DND-41 (cell line): ENCODE measurements at regions not wholly inside any gene's neighbourhood (a gene's known extent, or its start where the extent isn't known, plus 50 kb on each side); places are given as distances from the start of the nearest gene placed in this dataset.

Source experiments
- ATAC-seq: fragments of 200-7000 bp; cut with Tn5 transposase; 3 replicates; pipeline ENCODE4 v1.9.1; 2021; ENCODE audit warnings: low read depth; ENCODE audit not compliant: insufficient read depth
- DNase-seq: peaks from one replicate; pipeline ENCODE4 v3.0.0-alpha.2; 2020
- H2AFZ ChIP-seq: 2 replicates; pipeline ENCODE4 v1.6.0; 2012; ENCODE audit warnings: low read depth, low read length
- H3K27ac ChIP-seq: 2 replicates; pipeline ENCODE4 v1.5.1; 2012; ENCODE audit warnings: low read length, inconsistent platforms
- H3K27me3 ChIP-seq: fragments of 200-600 bp; sonication (generic); 2 replicates; pipeline ENCODE4 v1.6.0; 2012; ENCODE audit warnings: low read length, mild to moderate bottlenecking, inconsistent platforms; ENCODE audit not compliant: insufficient read depth, poor library complexity
- H3K36me3 ChIP-seq: 2 replicates; pipeline ENCODE4 v1.5.1; 2012; ENCODE audit warnings: low read length, inconsistent platforms; ENCODE audit not compliant: insufficient read depth
- H3K4me1 ChIP-seq: 2 replicates; pipeline ENCODE4 v1.5.1; 2012; ENCODE audit warnings: mild to moderate bottlenecking, low read length; ENCODE audit not compliant: insufficient read depth
- H3K4me2 ChIP-seq: 2 replicates; pipeline ENCODE4 v1.6.0; 2012; ENCODE audit warnings: mild to moderate bottlenecking, moderate library complexity, low read length, inconsistent platforms; ENCODE audit not compliant: insufficient read depth
- H3K4me3 ChIP-seq, 2 experiments: fragments of 200-600 bp in 1 of 2; shearing (Covaris generic) in 1 of 2; 2 replicates each; pipeline ENCODE4 v1.5.1; 2012 to 2016; ENCODE audit warnings: inconsistent platforms in 2 of 2, low read length in 2 of 2, mild to moderate bottlenecking in 2 of 2, low read depth in 1 of 2, moderate library complexity in 1 of 2
- H3K79me2 ChIP-seq: 2 replicates; pipeline ENCODE4 v1.6.0; 2012; ENCODE audit warnings: low read length, inconsistent platforms; ENCODE audit not compliant: insufficient read depth
- H3K9ac ChIP-seq: 2 replicates; pipeline ENCODE4 v1.6.0; 2012; ENCODE audit warnings: low read depth, mild to moderate bottlenecking, inconsistent platforms, low read length, moderate library complexity
- H3K9me3 ChIP-seq: 2 replicates; pipeline ENCODE4 v1.5.1; 2012; ENCODE audit warnings: low read length, moderate library complexity, mild to moderate bottlenecking, inconsistent platforms; ENCODE audit not compliant: insufficient read depth, severe bottlenecking
- H4K20me1 ChIP-seq: 2 replicates; pipeline ENCODE4 v1.6.0; 2012; ENCODE audit warnings: low read length; ENCODE audit not compliant: insufficient read depth
- EZH2 ChIP-seq: IDR thresholded peaks from 3 replicates; pipeline ENCODE4 v1.6.1; 2012; ENCODE audit warnings: borderline replicate concordance, low read depth, mild to moderate bottlenecking, moderate library complexity, low read length, inconsistent platforms; ENCODE audit not compliant: severe bottlenecking
- TF ChIP-seq, protein P1 (sequence below): IDR thresholded peaks from 2 replicates; pipeline ENCODE4 v1.5.1; 2012; ENCODE audit warnings: borderline replicate concordance, low read length, moderate library complexity, mild to moderate bottlenecking; ENCODE audit not compliant: poor library complexity, severe bottlenecking; ENCODE audit errors: extremely low read depth

DNA sequence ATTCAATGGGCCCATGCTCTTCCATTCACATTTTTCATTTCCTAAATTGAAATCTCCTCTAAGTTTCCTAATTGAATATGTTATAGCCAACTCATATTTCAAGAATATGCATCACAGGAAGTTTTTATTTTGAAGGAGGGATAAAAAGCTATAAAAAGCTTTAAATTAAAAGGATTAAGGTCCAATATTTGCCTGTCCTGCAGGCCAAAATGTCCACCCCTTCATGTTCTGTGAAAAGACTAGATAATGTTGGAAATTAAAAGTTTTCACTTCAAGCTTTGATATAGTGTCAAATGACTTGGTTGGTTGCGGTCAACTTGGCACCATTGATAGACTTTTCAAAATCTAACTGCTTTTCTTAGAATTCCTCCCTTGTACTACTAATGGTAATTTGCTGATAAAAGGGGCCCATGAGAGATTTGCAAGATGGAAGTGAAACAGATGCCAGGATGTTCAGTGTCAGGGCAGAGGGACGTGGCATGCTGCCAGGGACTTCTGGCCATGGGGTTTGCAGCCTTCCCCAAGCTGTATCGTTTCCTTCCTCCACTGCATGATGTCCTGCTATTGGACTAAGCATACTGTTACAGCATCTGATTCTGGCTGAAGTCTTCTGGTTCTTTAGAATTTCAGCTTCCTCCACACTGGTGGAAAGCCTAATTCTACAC, 547.3 kb upstream of the MIR17HG start:
- H3K27me3 ChIP-seq, result no peaks in the 10 kb centered on the region
- H3K4me1 ChIP-seq, result no peaks in the 10 kb centered on the region
- H3K4me2 ChIP-seq, result no peak overlapping the region
- no peaks in the 10 kb centered on the region for H3K36me3 ChIP-seq
- H3K27ac ChIP-seq, result no peak overlapping the region
- no peaks in the 10 kb centered on the region for H3K9me3 ChIP-seq
- no peak overlapping the region for H2AFZ ChIP-seq
- no peaks in the 10 kb centered on the region for H4K20me1 ChIP-seq
- ATAC-seq (no peak), DNase-seq (no peak)
- no peak overlapping the region for H3K9ac ChIP-seq
- H3K79me2 ChIP-seq, result no peaks in the 10 kb centered on the region
- H3K4me3 ChIP-seq, result no peak overlapping the region
- TF ChIP-seq, protein P1, sequence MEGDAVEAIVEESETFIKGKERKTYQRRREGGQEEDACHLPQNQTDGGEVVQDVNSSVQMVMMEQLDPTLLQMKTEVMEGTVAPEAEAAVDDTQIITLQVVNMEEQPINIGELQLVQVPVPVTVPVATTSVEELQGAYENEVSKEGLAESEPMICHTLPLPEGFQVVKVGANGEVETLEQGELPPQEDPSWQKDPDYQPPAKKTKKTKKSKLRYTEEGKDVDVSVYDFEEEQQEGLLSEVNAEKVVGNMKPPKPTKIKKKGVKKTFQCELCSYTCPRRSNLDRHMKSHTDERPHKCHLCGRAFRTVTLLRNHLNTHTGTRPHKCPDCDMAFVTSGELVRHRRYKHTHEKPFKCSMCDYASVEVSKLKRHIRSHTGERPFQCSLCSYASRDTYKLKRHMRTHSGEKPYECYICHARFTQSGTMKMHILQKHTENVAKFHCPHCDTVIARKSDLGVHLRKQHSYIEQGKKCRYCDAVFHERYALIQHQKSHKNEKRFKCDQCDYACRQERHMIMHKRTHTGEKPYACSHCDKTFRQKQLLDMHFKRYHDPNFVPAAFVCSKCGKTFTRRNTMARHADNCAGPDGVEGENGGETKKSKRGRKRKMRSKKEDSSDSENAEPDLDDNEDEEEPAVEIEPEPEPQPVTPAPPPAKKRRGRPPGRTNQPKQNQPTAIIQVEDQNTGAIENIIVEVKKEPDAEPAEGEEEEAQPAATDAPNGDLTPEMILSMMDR, result no peak

DNA sequence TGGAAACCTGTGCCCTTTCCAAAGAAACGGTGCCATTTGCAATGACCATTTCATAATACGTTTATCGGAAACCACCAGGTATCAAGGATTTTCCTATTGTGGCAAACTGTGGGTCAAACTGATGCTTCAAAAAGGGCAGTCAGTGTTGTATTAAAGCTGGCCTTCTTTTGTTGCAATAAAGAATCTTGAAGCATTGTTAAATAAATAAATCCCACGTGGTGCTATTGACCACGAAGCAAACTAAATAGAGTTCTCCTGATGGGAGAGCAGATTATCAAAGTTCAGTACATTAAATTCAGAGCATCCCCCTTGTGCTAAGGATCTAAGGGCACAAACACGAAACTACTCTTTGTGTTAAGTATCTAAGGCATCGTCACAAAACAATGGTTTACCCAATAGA, 545.9 kb upstream of the MIR17HG start:
- Histone ChIP-seq H3K9me3 (no peaks in the 10 kb centered on the region), H3K4me3 (no peak overlapping the region), H3K4me2 (no peak overlapping the region), H3K27ac (no peak overlapping the region), H4K20me1 (no peaks in the 10 kb centered on the region), H3K4me1 (no peaks in the 10 kb centered on the region), H3K27me3 (no peaks in the 10 kb centered on the region), H3K9ac (no peak overlapping the region), H3K36me3 (no peaks in the 10 kb centered on the region), H2AFZ (no peak overlapping the region), H3K79me2 (no peaks in the 10 kb centered on the region)
- no peak for TF ChIP-seq EZH2
- TF ChIP-seq, protein P1, result no peak
- no peak for ATAC-seq
- no peak for DNase-seq

GRCh38 chr13:90803210-90803609, 544.3 kb upstream of the MIR17HG start:
- Histone ChIP-seq H3K79me2 (no peaks in the 10 kb centered on the region), H3K4me1 (no peaks in the 10 kb centered on the region), H2AFZ (no peak overlapping the region), H3K4me2 (no peak overlapping the region), H3K4me3 (no peak overlapping the region), H3K36me3 (no peaks in the 10 kb centered on the region), H3K27ac (no peak overlapping the region), H3K27me3 (no peaks in the 10 kb centered on the region), H4K20me1 (no peaks in the 10 kb centered on the region), H3K9ac (no peak overlapping the region), H3K9me3 (no peaks in the 10 kb centered on the region)
- ATAC-seq (no peak), DNase-seq (no peak)
- TF ChIP-seq, protein P1, result no peak
- no peak for TF ChIP-seq EZH2

DNA sequence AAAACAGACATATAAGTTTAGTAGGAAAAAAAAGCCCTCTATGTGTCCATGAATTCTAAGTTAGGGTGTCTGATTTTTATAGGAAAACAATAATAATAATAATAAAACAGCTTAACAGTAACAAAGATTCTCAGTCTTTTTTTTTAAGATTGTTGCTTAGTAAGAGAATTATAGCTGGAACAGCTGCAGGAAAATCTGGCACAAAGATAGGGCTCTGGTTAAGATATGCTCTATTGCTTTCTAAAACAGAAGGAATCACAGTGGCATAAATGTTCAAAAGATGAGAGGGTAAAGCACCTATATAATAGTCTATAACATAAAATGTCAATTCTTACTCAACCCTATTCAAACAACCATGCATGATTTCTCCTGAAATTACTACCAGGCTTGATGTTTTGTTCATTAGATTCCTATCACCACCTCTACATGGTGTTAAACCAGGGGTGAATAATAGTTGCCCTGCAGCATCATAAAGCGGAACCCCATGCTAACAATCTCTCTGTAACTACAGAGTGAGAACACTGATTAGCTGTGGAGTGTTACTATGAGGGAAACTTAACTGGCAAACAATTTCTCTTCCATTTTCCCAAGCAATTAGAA, 541.4 kb upstream of the MIR17HG start:
- H2AFZ ChIP-seq, result no peak overlapping the region
- no peak overlapping the region for H3K4me3 ChIP-seq
- no peak overlapping the region for H3K4me2 ChIP-seq
- no peaks in the 10 kb centered on the region for H4K20me1 ChIP-seq
- ATAC-seq (no peak), DNase-seq (no peak)
- no peaks in the 10 kb centered on the region for H3K36me3 ChIP-seq
- no peaks in the 10 kb centered on the region for H3K79me2 ChIP-seq
- TF ChIP-seq EZH2, result no peak
- TF ChIP-seq, protein P1, result no peak
- H3K27ac ChIP-seq, result no peak overlapping the region
- H3K9ac ChIP-seq, result no peak overlapping the region
- H3K4me1 ChIP-seq, result no peaks in the 10 kb centered on the region
- H3K9me3 ChIP-seq, result no peaks in the 10 kb centered on the region
- no peaks in the 10 kb centered on the region for H3K27me3 ChIP-seq
